ENCODE measurements at regions not wholly inside any gene's neighbourhood (a gene's known extent, or its start where the extent isn't known, plus 50 kb on each side); places are given as distances from the start of the nearest gene placed in this dataset.

- WGBS, result 79% methylated on average over 8 of the region's 8 CpGs
- no peaks in the 10 kb centered on the region for H3K4me1 ChIP-seq (ENCODE audit: insufficient read depth)
- no peak overlapping the region for H3K27ac ChIP-seq (ENCODE audit: low read depth)
- DNase-seq (ENCODE audit: extremely low spot score), result no peak
- no peaks in the 10 kb centered on the region for H3K36me3 ChIP-seq (ENCODE audit: insufficient read depth)
- no peak overlapping the region for H3K4me3 ChIP-seq (ENCODE audit: low read depth, low read length)
These were observed 1029.3 kb downstream of the TECRL start for GRCh38 chr4:63379750-63380522.

- DNase-seq (ENCODE audit: extremely low spot score), result no peak
- no peak overlapping the region for H3K4me3 ChIP-seq (ENCODE audit: low read depth, low read length)
- H3K4me1 ChIP-seq (ENCODE audit: insufficient read depth), result no peaks in the 10 kb centered on the region
- H3K27ac ChIP-seq (ENCODE audit: low read depth), result no peak overlapping the region
- H3K36me3 ChIP-seq (ENCODE audit: insufficient read depth), result no peaks in the 10 kb centered on the region
These were observed 1038.2 kb downstream of the TECRL start for GRCh38 chr4:63371001-63371400.

- H3K4me1 ChIP-seq (ENCODE audit: insufficient read depth), result no peaks in the 10 kb centered on the region
- WGBS, result 42% methylated on average over 2 of the region's 2 CpGs
These were observed 1047.6 kb downstream of the TECRL start for GRCh38 chr4:63361628-63362027.

GRCh38 chr4:63361066-63361465 lies 1048.2 kb downstream of the TECRL start:
- Histone ChIP-seq H3K4me3 (ENCODE audit: low read depth, low read length) (no peak overlapping the region), H3K4me1 (ENCODE audit: insufficient read depth) (no peaks in the 10 kb centered on the region), H3K27ac (ENCODE audit: low read depth) (no peak overlapping the region), H3K36me3 (ENCODE audit: insufficient read depth) (no peaks in the 10 kb centered on the region)
- WGBS, result 58% methylated on average over 3 of the region's 3 CpGs
- no peak for DNase-seq (ENCODE audit: extremely low spot score)

More at GRCh38 chr4:63361628-63362027, 1047.6 kb downstream of the TECRL start:
- no peaks in the 10 kb centered on the region for H3K36me3 ChIP-seq (ENCODE audit: insufficient read depth)
- no peak overlapping the region for H3K27ac ChIP-seq (ENCODE audit: low read depth)
- no peak for DNase-seq (ENCODE audit: extremely low spot score)
- H3K4me3 ChIP-seq (ENCODE audit: low read depth, low read length), result no peak overlapping the region

- H3K27ac ChIP-seq (ENCODE audit: low read depth), result no peak overlapping the region
- H3K4me1 ChIP-seq (ENCODE audit: insufficient read depth), result no peaks in the 10 kb centered on the region
- DNase-seq (ENCODE audit: extremely low spot score), result no peak
- 98% methylated on average over 21 of the region's 21 CpGs for WGBS
- H3K4me3 ChIP-seq (ENCODE audit: low read depth, low read length), result no peak overlapping the region
- no peaks in the 10 kb centered on the region for H3K36me3 ChIP-seq (ENCODE audit: insufficient read depth)
These were observed 1059.6 kb downstream of the TECRL start for GRCh38 chr4:63349674-63350025.

GRCh38 chr4:63348735-63349673 lies 1060.2 kb downstream of the TECRL start:
- no peak for DNase-seq (ENCODE audit: extremely low spot score)
- H3K4me3 ChIP-seq (ENCODE audit: low read depth, low read length), result no peak overlapping the region
- H3K36me3 ChIP-seq (ENCODE audit: insufficient read depth), result no peaks in the 10 kb centered on the region
- no peak overlapping the region for H3K27ac ChIP-seq (ENCODE audit: low read depth)
- H3K4me1 ChIP-seq (ENCODE audit: insufficient read depth), result no peaks in the 10 kb centered on the region
- 90% methylated on average over 58 of the region's 58 CpGs for WGBS

GRCh38 chr4:63325140-63325539 lies 1084.1 kb downstream of the TECRL start:
- no peaks in the 10 kb centered on the region for H3K4me1 ChIP-seq (ENCODE audit: insufficient read depth)
- WGBS, result 85% methylated on average over 1 of the region's 1 CpG

GRCh38 chr4:63316633-63317032 lies 1092.6 kb downstream of the TECRL start:
- Histone ChIP-seq H3K4me1 (ENCODE audit: insufficient read depth) (no peaks in the 10 kb centered on the region), H3K36me3 (ENCODE audit: insufficient read depth) (no peaks in the 10 kb centered on the region), H3K27ac (ENCODE audit: low read depth) (no peak overlapping the region), H3K4me3 (ENCODE audit: low read depth, low read length) (no peak overlapping the region)
- no peak for DNase-seq (ENCODE audit: extremely low spot score)
- 1% methylated on average over 1 of the region's 1 CpG for WGBS

More at GRCh38 chr4:63325140-63325539, 1084.1 kb downstream of the TECRL start:
- H3K27ac ChIP-seq (ENCODE audit: low read depth), result no peak overlapping the region
- no peaks in the 10 kb centered on the region for H3K36me3 ChIP-seq (ENCODE audit: insufficient read depth)
- DNase-seq (ENCODE audit: extremely low spot score), result no peak
- H3K4me3 ChIP-seq (ENCODE audit: low read depth, low read length), result no peak overlapping the region

GRCh38 chr4:63315651-63316050 lies 1093.6 kb downstream of the TECRL start:
- 49% methylated on average over 2 of the region's 2 CpGs for WGBS
- Histone ChIP-seq H3K27ac (ENCODE audit: low read depth) (no peak overlapping the region), H3K36me3 (ENCODE audit: insufficient read depth) (no peaks in the 10 kb centered on the region), H3K4me1 (ENCODE audit: insufficient read depth) (no peaks in the 10 kb centered on the region), H3K4me3 (ENCODE audit: low read depth, low read length) (no peak overlapping the region)
- DNase-seq (ENCODE audit: extremely low spot score), result no peak

- no peaks in the 10 kb centered on the region for H3K4me1 ChIP-seq (ENCODE audit: insufficient read depth)
- H3K27ac ChIP-seq (ENCODE audit: low read depth), result no peak overlapping the region
- no peak overlapping the region for H3K4me3 ChIP-seq (ENCODE audit: low read depth, low read length)
- H3K36me3 ChIP-seq (ENCODE audit: insufficient read depth), result no peaks in the 10 kb centered on the region
- DNase-seq (ENCODE audit: extremely low spot score), result no peak
These were observed 1100.6 kb downstream of the TECRL start for GRCh38 chr4:63308697-63309096.

- DNase-seq (ENCODE audit: extremely low spot score), result no peak
- no peaks in the 10 kb centered on the region for H3K4me1 ChIP-seq (ENCODE audit: insufficient read depth)
- WGBS, result 89% methylated on average over 1 of the region's 1 CpG
- no peaks in the 10 kb centered on the region for H3K36me3 ChIP-seq (ENCODE audit: insufficient read depth)
- H3K27ac ChIP-seq (ENCODE audit: low read depth), result no peak overlapping the region
- H3K4me3 ChIP-seq (ENCODE audit: low read depth, low read length), result no peak overlapping the region
These were observed 1106.5 kb downstream of the TECRL start for GRCh38 chr4:63302792-63303191.

- Histone ChIP-seq H3K4me1 (ENCODE audit: insufficient read depth) (no peaks in the 10 kb centered on the region), H3K27ac (ENCODE audit: low read depth) (no peak overlapping the region), H3K36me3 (ENCODE audit: insufficient read depth) (no peaks in the 10 kb centered on the region), H3K4me3 (ENCODE audit: low read depth, low read length) (no peak overlapping the region)
- WGBS, result 90% methylated on average over 1 of the region's 1 CpG
- DNase-seq (ENCODE audit: extremely low spot score), result no peak
These were observed 1107.2 kb downstream of the TECRL start for GRCh38 chr4:63302078-63302477.

- H3K36me3 ChIP-seq (ENCODE audit: insufficient read depth), result no peaks in the 10 kb centered on the region
- no peak overlapping the region for H3K27ac ChIP-seq (ENCODE audit: low read depth)
- no peaks in the 10 kb centered on the region for H3K4me1 ChIP-seq (ENCODE audit: insufficient read depth)
- no peak for DNase-seq (ENCODE audit: extremely low spot score)
- no peak overlapping the region for H3K4me3 ChIP-seq (ENCODE audit: low read depth, low read length)
- 52% methylated on average over 1 of the region's 1 CpG for WGBS
These were observed 1112.5 kb downstream of the TECRL start for GRCh38 chr4:63296773-63297172.

- no peaks in the 10 kb centered on the region for H3K4me1 ChIP-seq (ENCODE audit: insufficient read depth)
- DNase-seq (ENCODE audit: extremely low spot score), result no peak
- WGBS, result 81% methylated on average over 4 of the region's 4 CpGs
- H3K36me3 ChIP-seq (ENCODE audit: insufficient read depth), result no peaks in the 10 kb centered on the region
- H3K4me3 ChIP-seq (ENCODE audit: low read depth, low read length), result no peak overlapping the region
- H3K27ac ChIP-seq (ENCODE audit: low read depth), result no peak overlapping the region
These were observed 1133.8 kb downstream of the TECRL start for GRCh38 chr4:63275491-63275890.

All from urinary bladder (tissue), 3 donors.